Hepatocyte (in vitro differentiated cells): ENCODE measurements at regions not wholly inside any gene's neighbourhood (a gene's known extent, or its start where the extent isn't known, plus 50 kb on each side); places are given as distances from the start of the nearest gene placed in this dataset.

Source experiments
- EZH2 ChIP-seq: fragments of 200-600 bp; sonication (generic); IDR thresholded peaks from 2 replicates; pipeline ENCODE4 v1.6.1; 2016; ENCODE audit warnings: antibody characterized with exemption, mild to moderate bottlenecking, borderline replicate concordance
- EZH2phosphoT487 ChIP-seq: fragments of 200-600 bp; sonication (generic); IDR thresholded peaks from one replicate; pipeline ENCODE4 v1.6.1; 2018; ENCODE audit warnings: antibody characterized with exemption, mild to moderate bottlenecking, low read depth, moderate library complexity; ENCODE audit not compliant: unreplicated experiment, severe bottlenecking
- TF ChIP-seq, protein P1 (sequence below): fragments of 200-600 bp; sonication (generic); IDR thresholded peaks from 2 replicates; pipeline ENCODE4 v1.5.1; 2016; ENCODE audit warnings: antibody characterized with exemption, mild to moderate bottlenecking; ENCODE audit not compliant: poor library complexity

DNA sequence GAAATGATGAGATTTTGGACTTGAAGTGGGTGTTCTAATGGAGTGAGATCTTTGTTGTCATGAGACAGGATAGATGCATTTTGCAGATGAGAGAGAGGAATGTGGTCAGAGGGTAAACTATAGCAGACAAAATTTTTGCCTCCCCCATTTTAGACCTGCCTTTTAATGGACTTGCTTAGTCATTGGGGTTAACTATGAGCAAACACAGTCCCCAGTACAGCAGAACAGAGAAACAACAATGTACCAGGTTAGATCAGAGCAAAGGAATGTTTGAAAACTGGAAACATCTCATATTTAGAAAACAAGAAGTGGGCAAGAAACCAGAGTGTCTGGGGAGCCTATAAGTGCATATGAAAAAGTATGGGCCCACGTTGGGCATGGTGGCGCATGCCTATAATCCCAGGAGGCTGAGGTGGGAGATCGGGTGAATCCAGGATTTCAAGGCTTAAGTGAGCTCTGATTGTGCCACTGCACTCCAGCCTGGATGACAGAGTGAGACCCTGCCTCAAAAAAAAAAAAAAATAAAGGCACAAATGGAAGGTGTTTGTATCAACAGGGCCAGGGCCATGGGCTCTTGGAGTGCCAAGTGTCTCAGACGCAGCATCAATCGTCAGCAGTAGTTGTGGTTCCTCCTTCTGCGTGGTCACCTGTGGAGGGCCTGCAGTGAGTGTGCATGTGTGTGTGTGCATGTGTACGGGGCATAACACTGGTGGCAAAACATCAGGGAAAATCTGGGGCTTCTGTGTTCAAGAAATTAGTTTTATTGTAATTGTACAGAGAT is 214.4 kb upstream of the S1PR3 start:
- TF ChIP-seq EZH2phosphoT487, result no peak
- TF ChIP-seq, protein P1, sequence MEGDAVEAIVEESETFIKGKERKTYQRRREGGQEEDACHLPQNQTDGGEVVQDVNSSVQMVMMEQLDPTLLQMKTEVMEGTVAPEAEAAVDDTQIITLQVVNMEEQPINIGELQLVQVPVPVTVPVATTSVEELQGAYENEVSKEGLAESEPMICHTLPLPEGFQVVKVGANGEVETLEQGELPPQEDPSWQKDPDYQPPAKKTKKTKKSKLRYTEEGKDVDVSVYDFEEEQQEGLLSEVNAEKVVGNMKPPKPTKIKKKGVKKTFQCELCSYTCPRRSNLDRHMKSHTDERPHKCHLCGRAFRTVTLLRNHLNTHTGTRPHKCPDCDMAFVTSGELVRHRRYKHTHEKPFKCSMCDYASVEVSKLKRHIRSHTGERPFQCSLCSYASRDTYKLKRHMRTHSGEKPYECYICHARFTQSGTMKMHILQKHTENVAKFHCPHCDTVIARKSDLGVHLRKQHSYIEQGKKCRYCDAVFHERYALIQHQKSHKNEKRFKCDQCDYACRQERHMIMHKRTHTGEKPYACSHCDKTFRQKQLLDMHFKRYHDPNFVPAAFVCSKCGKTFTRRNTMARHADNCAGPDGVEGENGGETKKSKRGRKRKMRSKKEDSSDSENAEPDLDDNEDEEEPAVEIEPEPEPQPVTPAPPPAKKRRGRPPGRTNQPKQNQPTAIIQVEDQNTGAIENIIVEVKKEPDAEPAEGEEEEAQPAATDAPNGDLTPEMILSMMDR, result no peak
- no peak for TF ChIP-seq EZH2
